HG03097 (cell line): ENCODE measurements at regions not wholly inside any gene's neighbourhood (a gene's known extent, or its start where the extent isn't known, plus 50 kb on each side); places are given as distances from the start of the nearest gene placed in this dataset.

ENCODE experiments used
- ATAC-seq: cut with Tn5 transposase; IDR thresholded peaks from one replicate; pipeline ENCODE4 v1.9.1; 2021; ENCODE audit not compliant: unreplicated experiment, low FRiP score

DNA sequence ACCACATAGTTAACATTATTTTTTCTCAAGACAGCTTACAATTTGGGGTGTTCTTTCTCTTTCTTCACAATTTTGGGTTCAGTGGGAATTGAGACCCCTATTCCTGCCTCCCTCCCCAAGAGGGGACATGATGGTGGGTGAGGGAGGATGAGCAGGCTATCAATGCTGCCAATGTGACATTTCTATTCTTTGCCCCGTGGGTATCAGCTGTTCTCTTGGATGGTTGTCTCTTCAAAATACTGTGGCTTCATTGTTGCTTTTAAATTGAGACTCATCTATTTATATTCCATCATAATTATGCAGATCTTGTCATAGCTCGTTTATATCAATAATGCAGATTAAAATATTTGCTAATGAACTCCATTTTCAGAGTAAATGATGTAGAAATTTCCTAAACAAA is 56.5 kb upstream of the ANO4 start:
- no peak for ATAC-seq

DNA sequence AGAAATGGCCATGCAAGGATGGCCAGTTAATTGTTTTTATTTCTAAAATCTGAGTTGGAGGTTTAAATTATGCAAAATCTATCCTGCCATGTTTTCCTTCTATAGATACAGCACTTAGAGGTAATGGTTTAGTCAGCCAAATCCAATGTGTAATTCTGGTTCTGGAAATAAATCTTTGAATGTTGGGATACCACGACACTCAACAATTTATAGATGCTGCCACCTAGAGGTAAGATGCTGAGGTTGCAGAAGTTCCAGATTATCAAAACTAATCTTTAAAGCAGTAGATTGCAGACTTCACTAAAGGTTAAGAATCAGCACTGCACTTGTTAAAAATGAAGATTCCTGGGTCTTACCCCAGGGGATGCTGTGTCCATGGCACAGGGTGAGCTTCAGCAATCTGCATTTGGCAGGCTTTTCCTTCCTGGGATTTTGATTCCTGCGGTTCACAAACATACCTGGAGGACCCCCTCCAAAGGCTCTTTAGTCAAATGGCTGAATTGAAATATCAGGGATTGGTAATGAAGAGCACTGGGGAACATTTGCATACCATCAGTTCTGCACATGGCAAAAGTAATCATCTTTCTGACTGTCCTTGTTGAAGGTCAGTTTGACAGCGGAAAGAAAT is 53.4 kb upstream of the ANO4 start:
- ATAC-seq = no peak

GRCh38 chr12:100743060-100743459 is 51.5 kb upstream of the ANO4 start:
- no peak for ATAC-seq
